GM10266 (cell line): ENCODE measurements at regions not wholly inside any gene's neighbourhood (a gene's known extent, or its start where the extent isn't known, plus 50 kb on each side); places are given as distances from the start of the nearest gene placed in this dataset.

ENCODE experiments used
- DNase-seq: peaks from one replicate; pipeline ENCODE4 v3.0.0; 2012; ENCODE audit errors: extremely low spot score
- CTCF ChIP-seq: IDR thresholded peaks from 2 replicates; pipeline ENCODE4 v1.5.1; 2012; ENCODE audit warnings: mild to moderate bottlenecking, low read depth; ENCODE audit not compliant: control insufficient read depth, insufficient read depth; ENCODE audit errors: missing control alignments

DNA sequence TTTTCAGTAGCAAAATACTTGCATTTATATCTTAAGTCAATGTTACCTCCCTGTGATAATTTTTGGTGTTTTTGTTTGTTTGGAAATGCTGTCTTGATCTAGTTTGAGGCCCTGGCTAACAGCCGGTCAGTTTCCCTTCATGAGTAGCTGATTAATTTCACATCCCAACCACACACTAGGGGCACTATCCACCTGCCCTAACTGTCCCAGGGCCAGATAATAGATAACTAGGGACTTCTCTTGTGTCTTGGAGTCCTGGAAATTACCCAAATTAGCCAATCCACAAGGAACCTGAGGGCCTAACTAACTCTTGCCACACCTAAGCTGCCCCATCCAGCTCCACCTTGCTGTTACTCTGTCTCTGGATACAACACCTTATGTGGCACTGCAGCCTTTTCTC, 399.9 kb downstream of the FOXG1 start:
- TF ChIP-seq CTCF, result no peak
- no peak for DNase-seq

DNA sequence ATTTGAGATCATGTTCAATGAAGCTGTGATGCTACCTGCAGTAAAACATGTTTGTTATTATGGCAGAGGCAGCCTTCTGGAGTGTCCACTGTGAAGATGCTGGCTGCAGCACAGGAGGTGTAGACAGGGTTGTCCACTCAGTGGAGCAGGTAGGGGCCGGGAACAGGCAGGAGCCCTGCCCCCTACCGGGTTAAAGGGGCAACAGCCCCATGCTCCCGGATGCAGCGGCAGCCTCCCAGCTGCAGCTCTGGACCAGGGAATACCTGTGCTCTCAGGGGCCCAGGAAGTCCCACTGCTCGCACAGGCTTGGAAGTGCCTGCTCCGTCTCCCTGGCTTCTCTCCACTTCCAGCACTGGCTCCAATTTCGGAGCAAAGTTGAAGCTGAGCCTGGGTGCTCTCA, 401.6 kb downstream of the FOXG1 start:
- no peak for TF ChIP-seq CTCF
- DNase-seq, result no peak

GRCh38 chr14:29169408-29169807, 402.8 kb downstream of the FOXG1 start:
- DNase-seq, result no peak
- no peak for TF ChIP-seq CTCF

DNA sequence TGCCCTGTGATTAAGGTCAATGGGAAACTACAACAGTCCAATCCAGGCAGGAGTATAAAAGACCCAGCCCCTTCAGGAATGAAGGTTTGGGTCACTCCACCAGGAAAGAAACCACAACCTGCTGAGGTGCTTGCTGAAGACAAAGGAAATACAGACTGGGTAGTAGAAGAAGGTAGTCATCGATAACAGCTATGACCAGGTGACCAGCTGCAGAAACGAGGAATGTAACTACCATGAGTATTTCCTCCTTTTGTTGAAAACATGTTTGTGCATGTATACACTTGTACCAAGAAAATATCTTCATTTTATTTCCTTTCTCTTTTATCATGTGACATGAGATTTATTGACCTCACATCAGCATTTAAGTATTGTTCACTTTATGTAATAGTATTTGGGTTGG, 409.1 kb downstream of the FOXG1 start:
- DNase-seq, result no peak
- no peak for TF ChIP-seq CTCF

GRCh38 chr14:29176876-29177275, 410.3 kb downstream of the FOXG1 start:
- no peak for TF ChIP-seq CTCF
- DNase-seq, result no peak

DNA sequence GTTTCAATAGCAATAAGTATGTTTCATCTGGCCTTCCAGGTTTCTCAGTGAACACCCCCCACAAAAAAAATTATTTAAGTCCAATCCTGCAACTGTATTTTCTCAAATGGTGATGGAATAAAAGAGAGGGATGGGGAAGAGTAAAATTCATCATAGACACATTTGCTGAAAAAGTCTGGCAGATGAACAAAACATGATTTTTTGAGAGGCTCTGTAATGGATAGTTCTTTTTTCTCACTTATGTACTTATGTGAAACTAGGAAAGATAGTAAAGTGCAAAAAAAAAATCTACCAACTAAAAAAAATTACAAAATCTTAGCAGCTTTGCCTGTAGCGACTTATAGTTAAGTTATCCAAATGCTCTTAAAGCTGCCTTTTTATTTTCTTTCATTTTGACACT, 412.4 kb downstream of the FOXG1 start:
- no peak for TF ChIP-seq CTCF
- DNase-seq, result no peak

GRCh38 chr14:29191092-29191491, 424.5 kb downstream of the FOXG1 start:
- no peak for TF ChIP-seq CTCF
- DNase-seq, result no peak

DNA sequence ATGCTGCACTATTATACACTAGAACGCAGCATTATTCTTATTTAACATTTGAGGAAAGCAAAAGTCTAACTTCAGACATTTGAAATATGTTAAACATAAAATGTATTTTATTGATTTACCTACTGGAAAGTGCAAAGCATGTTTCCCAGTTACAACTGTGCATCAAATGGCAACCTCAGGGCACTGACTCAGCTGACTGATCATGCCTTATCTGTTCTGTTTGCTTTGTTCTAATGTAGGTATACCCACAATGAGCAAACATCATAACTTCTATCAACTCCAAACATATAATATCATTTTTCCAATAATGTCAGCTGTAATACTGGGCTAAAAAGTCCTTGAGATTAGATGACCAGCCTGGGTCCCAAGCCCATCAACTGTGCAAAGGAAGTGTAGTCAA, 431.0 kb downstream of the FOXG1 start:
- TF ChIP-seq CTCF, result no peak
- no peak for DNase-seq
